Right renal cortex interstitium (tissue), 3 donors: ENCODE measurements at regions not wholly inside any gene's neighbourhood (a gene's known extent, or its start where the extent isn't known, plus 50 kb on each side); places are given as distances from the start of the nearest gene placed in this dataset.

ENCODE experiments used
- DNase-seq, 3 donors: peaks; one replicate each; pipeline ENCODE4 v3.0.0-alpha.2; 2013; ENCODE audit warnings: low read depth in 3 of 3, low spot score in 2 of 3

GRCh38 chr17:34826332-34826731, 134.9 kb downstream of the CCT6B start:
- no peak for DNase-seq

GRCh38 chr17:34825884-34826283, 135.4 kb downstream of the CCT6B start:
- no peak for DNase-seq

GRCh38 chr17:34825102-34825501, 136.2 kb downstream of the CCT6B start:
- no peak for DNase-seq

GRCh38 chr17:34823023-34823422, 138.2 kb downstream of the CCT6B start:
- DNase-seq: no peak

GRCh38 chr17:34822007-34822739, 139.1 kb downstream of the CCT6B start:
- no peak for DNase-seq

- DNase-seq: no peak
Observed at GRCh38 chr17:34820922-34821321, 140.3 kb downstream of the CCT6B start.

GRCh38 chr17:34820248-34820801, 140.9 kb downstream of the CCT6B start:
- DNase-seq: no peak

GRCh38 chr17:34817252-34818035, 143.8 kb downstream of the CCT6B start:
- DNase-seq: no peak

GRCh38 chr17:34816848-34817247, 144.4 kb downstream of the CCT6B start:
- DNase-seq: no peak

GRCh38 chr17:34813290-34813689, 148.0 kb downstream of the CCT6B start:
- no peak for DNase-seq

GRCh38 chr17:34811561-34811960, 149.7 kb downstream of the CCT6B start:
- no peak for DNase-seq

- DNase-seq: no peak
Observed at GRCh38 chr17:34800661-34801060, 160.6 kb downstream of the CCT6B start.

- DNase-seq: no peak
Observed at GRCh38 chr17:34799751-34800150, 161.5 kb downstream of the CCT6B start.

GRCh38 chr17:34798581-34798980, 162.7 kb downstream of the CCT6B start:
- DNase-seq: no peak

- DNase-seq: peak; percentile 38 to 51 (median 50)
Observed at GRCh38 chr17:34797720-34798119, 163.5 kb downstream of the CCT6B start.

- DNase-seq: no peak
Observed at GRCh38 chr17:34793231-34793908, 167.9 kb downstream of the CCT6B start.

- no peak for DNase-seq
Observed at GRCh38 chr17:34788696-34789095, 172.6 kb downstream of the CCT6B start.

GRCh38 chr17:34784526-34784925, 176.7 kb downstream of the CCT6B start:
- DNase-seq: no peak

GRCh38 chr17:34782271-34782670, 179.0 kb downstream of the CCT6B start:
- no peak for DNase-seq

- DNase-seq: no peak
Observed at GRCh38 chr17:34781571-34782108, 179.6 kb downstream of the CCT6B start.

- DNase-seq: no peak
Observed at GRCh38 chr17:34781071-34781470, 180.2 kb downstream of the CCT6B start.
